Stimulated activated CD8-positive, alpha-beta memory T cell treated with anti-CD3 and anti-CD28 coated beads, Interleukin-15, amount 100 ng/mL, for 48 hours (primary cell): ENCODE measurements at regions not wholly inside any gene's neighbourhood (a gene's known extent, or its start where the extent isn't known, plus 50 kb on each side); places are given as distances from the start of the nearest gene placed in this dataset.
"Not testable (repeated sequence)": the region's sequence is repeated elsewhere in the genome, so short reads cannot be mapped to it uniquely, and the experiment has no call there.

Source experiments
- DNase-seq, 2 donors: peaks; one replicate each; pipeline ENCODE4 v3.0.0-alpha.2; 2020; ENCODE audit warnings: low read depth in 2 of 2

- DNase-seq: no peak
Measured at GRCh38 chr10:93220296-93221170, 146.8 kb downstream of the CYP26A1 start.

- DNase-seq: no peak
Measured at GRCh38 chr10:93221171-93221496, 147.4 kb downstream of the CYP26A1 start.

- DNase-seq: no peak
Measured at GRCh38 chr10:93221521-93221920, 147.8 kb downstream of the CYP26A1 start.

GRCh38 chr10:93222211-93222754 lies 148.6 kb downstream of the CYP26A1 start:
- DNase-seq: no peak

- no peak for DNase-seq
Measured at GRCh38 chr10:93222876-93223275, 149.2 kb downstream of the CYP26A1 start.

- no peak for DNase-seq
Measured at GRCh38 chr10:93223336-93223735, 149.6 kb downstream of the CYP26A1 start.

- no peak for DNase-seq
Measured at GRCh38 chr10:93224005-93224779, 150.5 kb downstream of the CYP26A1 start.

- no peak for DNase-seq
Measured at GRCh38 chr10:93225938-93226337, 152.2 kb downstream of the CYP26A1 start.

GRCh38 chr10:93226619-93227018 lies 152.9 kb downstream of the CYP26A1 start:
- no peak for DNase-seq

GRCh38 chr10:93230596-93230995 lies 156.9 kb downstream of the CYP26A1 start:
- DNase-seq: not testable (repeated sequence)

- DNase-seq: not testable (repeated sequence)
Measured at GRCh38 chr10:93232159-93232558, 158.5 kb downstream of the CYP26A1 start.

GRCh38 chr10:93234940-93235339 lies 161.2 kb downstream of the CYP26A1 start:
- DNase-seq: not testable (repeated sequence)

- DNase-seq: no peak
Measured at GRCh38 chr10:93235686-93236085, 162.0 kb downstream of the CYP26A1 start.

- no peak for DNase-seq
Measured at GRCh38 chr10:93236393-93237040, 162.8 kb downstream of the CYP26A1 start.

- DNase-seq: no peak
Measured at GRCh38 chr10:93245147-93245546, 171.5 kb downstream of the CYP26A1 start.

GRCh38 chr10:93245779-93246178 lies 172.1 kb downstream of the CYP26A1 start:
- DNase-seq: no peak

- no peak for DNase-seq
Measured at GRCh38 chr10:93248583-93249227, 175.0 kb downstream of the CYP26A1 start.

GRCh38 chr10:93250010-93250409 lies 176.3 kb downstream of the CYP26A1 start:
- no peak for DNase-seq

- DNase-seq: no peak
Measured at GRCh38 chr10:93254180-93254853, 180.6 kb downstream of the CYP26A1 start.

GRCh38 chr10:93255546-93255945 lies 181.9 kb downstream of the CYP26A1 start:
- no peak for DNase-seq
